HG02943 (cell line): ENCODE measurements at regions not wholly inside any gene's neighbourhood (a gene's known extent, or its start where the extent isn't known, plus 50 kb on each side); places are given as distances from the start of the nearest gene placed in this dataset.
"Not testable (repeated sequence)": the region's sequence is repeated elsewhere in the genome, so short reads cannot be mapped to it uniquely, and the experiment has no call there.

Source experiments
- ATAC-seq: cut with Tn5 transposase; IDR thresholded peaks from one replicate; pipeline ENCODE4 v1.9.1; 2021; ENCODE audit warnings: mild to moderate bottlenecking, low read depth, moderate library complexity; ENCODE audit not compliant: unreplicated experiment

DNA sequence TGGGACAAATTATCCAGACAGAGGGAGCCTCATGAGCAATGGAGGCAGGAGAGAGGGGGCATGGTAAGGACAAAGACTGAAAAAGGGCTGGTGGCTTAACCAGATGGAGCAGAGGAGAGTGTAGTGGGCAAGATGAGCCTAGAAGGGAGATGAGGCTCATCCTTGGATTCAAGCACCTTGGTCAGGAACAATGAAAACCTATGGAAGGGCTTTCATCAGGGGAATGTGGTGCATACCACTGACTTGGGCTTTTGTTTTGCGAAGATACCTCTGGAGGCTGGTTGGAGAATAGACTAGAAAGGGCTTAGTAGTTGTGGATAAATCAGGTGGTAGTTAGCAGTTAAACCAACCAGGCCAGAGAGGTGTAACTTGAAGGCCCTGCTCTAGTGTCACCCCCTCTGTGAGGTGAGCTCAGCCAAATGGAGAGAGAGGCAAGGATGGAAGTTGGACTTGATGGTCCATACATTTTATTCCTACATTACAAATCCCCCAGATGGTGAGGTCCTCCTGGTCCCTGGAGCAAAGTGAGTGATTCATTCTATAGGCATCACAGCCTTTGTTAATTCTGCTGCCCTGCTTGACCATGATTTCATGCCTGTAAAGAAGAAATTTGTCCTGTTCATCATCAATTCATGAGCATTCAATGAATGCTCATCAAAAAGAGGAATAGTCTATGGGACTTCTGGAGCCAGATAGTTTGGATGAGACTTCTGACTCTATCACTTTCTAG is 264.8 kb upstream of the IGFBP7 start:
- ATAC-seq = no peak

DNA sequence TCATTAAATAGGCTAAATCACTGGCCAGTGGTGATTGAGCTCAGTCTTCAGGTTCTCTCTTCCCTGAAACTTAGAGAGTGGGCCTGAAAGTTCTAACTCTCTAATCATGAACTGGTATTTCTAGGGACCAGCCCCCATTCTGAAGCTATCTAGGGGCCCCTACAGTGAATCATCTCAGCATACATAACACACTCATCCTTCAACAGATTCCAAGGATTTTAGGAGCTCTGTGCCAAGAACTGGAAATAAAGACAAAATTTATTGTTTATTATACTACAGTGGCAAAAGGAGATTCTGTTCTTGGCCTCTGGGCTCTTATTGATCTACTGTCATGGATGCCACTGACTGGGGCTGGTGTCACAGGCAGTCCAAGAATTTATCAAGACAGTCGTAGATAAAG is 263.8 kb upstream of the IGFBP7 start:
- no peak for ATAC-seq

- ATAC-seq = no peak
These were observed 261.5 kb upstream of the IGFBP7 start for GRCh38 chr4:57371671-57372070.

- no peak for ATAC-seq
These were observed 260.5 kb upstream of the IGFBP7 start for GRCh38 chr4:57370691-57371090.

DNA sequence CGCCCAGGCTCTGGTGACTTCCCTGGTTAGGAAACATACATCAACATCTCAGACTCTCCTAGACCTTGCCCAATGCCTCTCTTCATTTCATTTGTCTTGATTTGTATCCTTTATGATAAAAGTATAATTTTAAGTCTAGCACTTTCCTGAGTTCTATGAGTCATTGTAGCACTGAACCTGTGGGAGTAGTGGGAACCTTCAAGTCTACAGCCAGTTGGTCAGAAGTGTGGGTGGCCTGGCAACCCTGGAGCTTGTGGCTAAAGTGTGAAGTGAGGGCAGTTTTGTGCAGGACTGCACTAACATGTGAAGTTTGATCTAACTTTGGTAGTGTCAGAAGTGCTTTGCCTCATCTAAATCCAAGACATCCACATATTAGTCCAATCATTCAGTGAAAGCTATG is 259.3 kb upstream of the IGFBP7 start:
- no peak for ATAC-seq

GRCh38 chr4:57364255-57364654 is 254.1 kb upstream of the IGFBP7 start:
- no peak for ATAC-seq

DNA sequence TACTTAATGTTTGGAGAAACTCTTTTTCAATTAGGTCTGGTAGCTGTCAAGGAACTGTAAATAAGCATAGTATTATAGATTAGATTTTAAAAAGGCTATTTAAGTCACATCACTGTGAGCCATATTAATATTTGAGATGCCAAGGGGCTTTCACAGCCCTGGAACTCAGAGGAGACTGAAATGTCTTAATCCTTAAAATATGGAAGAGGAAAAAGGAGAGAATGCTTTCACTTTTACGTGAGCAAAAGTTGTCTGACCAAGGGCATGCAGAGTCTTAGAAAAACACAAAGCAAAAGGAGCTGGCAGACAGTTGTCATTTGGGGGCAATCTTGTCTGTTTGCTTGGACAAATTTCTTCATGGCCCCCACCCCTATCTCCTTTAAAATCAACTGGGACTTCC is 253.2 kb upstream of the IGFBP7 start:
- no peak for ATAC-seq

GRCh38 chr4:57360681-57361080 is 250.5 kb upstream of the IGFBP7 start:
- no peak for ATAC-seq

- no peak for ATAC-seq
These were observed 245.0 kb upstream of the IGFBP7 start for GRCh38 chr4:57355101-57355665.

DNA sequence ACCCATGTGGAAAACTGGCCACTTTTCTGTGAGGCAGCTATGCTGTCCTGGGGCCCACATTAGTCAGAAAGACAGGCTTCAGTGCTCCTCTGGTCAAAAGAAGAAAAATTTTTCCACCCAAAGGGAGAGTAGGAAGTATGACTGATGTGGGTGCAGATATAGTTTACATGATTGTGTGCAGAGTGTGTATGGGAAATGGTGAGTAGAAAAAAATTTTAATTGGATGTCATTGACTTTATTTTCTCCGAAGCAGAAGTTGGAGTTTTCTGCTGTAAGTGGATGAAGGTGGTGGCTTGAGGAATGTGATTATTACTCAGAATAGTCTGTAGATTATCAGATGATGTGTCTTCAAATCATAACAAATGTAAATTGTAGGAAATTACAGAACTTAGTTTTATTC is 241.5 kb upstream of the IGFBP7 start:
- ATAC-seq = no peak

DNA sequence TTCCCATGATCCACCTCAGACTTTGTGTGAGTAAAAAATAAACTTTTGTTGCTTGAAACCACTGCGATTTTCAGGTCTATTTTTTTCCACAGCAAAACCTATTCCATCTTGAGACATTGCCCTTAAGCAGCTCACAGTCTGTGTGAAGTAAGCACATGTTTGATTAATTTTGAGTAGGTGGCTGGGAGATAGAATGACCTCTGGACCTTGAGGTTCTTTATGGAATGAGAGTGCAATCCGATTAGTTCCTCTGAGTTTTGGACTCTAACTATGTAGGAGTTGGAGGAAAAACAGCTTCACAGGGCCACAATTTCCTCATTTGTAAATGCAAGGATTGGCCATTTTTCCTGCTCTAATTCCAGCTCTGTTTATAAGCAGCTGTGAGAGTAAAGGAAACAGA is 234.1 kb upstream of the IGFBP7 start:
- no peak for ATAC-seq

DNA sequence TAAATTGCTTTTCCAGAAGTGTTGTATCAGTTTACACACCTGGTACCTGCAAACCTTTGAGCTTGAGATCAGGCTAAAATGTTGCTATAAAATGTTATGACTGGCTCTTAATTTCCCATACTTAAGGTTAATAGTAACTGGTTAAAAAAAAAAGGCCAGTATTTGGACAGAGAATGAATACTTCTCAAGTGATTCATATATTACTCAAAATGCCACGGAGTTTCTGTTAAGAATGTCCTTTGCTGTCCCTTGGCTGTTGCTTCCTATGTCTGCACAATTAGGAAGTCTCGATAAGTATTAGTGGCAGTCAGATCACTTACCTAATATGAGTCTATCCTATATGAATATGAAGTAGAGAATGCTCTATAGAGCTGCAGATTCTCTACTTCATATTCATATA is 232.2 kb upstream of the IGFBP7 start:
- ATAC-seq = no peak

DNA sequence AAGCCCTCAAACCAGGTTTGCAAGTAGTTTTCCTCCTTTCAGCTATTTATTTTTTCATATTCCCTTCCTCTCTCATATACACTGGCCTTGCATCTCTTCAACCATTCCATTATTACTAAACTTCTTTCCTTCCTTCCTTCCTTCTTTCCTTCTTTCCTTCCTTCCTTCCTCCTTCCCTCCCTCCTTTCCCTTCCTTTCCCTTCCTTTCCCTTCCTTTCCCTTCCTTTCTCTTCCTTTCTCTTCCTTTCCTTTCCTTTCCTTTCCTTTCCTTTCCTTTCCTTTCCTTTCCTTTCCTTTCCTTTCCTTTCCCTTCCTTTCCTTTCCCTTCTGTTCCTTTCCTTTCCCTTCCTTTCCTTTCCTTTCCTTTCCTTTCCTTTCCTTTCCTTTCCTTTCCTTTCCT is 228.7 kb upstream of the IGFBP7 start:
- ATAC-seq = not testable (repeated sequence)

- ATAC-seq = no peak
These were observed 223.5 kb upstream of the IGFBP7 start for GRCh38 chr4:57333684-57334083.

DNA sequence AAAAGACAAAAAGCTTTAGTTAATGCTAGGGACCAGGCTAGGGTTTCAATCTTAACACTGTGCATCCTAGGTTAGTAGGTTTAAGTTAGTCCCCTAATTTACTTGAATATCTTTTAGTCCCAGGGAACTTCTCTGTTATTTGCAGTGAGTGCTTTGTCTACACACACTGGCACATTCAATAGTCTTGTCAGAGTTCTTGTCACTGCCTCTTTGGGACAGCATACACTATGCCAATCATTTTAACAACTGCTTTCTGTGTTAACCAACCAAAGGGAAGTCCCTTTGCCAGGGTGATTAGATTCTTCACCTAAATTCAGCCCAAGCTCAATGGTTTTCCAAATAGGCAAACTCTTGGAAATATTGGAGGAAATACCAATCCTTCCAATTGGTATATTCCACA is 221.8 kb upstream of the IGFBP7 start:
- ATAC-seq = no peak

DNA sequence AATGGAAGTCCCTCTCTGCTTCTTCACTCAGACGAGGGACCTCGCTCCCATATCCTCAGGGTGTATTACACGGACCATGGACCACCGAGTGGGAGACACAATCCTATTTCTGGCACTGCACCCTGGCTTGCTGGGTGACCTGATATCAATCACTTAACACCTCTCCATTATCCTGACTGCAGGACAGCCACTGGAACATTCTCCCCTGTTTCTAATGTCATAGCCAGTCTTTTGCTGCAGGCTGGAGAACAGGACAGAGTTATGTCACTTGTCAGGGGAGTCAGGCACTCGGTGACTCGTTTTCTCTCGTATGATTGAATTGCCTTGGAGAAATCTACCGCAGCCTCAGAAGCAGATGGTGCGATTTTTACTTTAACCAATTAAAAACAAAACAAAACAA is 219.1 kb upstream of the IGFBP7 start:
- no peak for ATAC-seq

DNA sequence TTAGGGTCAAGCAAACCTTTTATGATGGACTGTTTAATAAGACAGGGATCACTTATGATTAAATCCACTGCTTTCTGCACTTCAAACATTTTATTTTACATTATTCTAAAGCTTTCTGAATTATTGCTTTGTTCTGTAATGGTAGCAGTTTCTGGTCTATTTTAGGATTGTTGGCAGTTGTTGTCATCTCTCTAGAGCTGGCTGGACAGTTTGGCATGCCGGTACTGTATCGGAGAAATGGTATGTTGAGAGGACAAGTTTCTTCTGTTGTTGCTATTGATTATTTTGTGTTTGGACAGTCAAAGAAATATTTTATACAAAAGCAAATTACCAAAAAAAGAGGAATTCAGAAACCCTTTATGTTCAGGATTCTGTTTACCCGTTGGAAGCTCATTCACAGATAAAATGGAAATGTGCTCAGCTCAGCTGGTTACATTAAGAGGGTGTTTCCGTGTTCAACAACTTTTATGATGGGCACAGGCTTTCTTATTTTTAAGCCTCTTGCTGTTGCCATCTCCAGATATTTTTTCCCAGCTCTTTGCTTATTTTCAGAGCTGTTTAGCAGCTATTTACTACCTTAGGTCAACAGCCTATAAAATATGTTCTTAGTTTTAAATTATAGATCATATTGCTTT is 214.6 kb upstream of the IGFBP7 start:
- ATAC-seq = no peak

DNA sequence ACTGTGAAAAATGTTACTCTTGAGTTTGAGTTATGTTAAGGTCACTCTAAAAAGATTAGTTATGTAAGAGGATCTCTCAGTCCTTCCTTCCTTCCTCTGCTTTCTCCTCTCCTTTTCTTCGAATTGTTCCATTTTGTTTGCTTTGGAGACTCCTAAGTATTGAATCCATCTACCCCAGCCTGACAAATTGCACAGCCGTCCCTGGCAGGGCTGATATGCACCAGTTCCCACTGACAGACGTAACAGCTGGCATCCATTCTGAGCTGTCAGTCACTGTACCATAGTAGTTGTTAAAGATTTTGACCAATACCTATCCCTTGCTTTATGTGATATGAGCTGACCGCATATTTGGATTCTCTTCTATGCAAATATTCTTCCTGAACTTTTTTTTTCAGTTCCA is 210.7 kb upstream of the IGFBP7 start:
- ATAC-seq = no peak

DNA sequence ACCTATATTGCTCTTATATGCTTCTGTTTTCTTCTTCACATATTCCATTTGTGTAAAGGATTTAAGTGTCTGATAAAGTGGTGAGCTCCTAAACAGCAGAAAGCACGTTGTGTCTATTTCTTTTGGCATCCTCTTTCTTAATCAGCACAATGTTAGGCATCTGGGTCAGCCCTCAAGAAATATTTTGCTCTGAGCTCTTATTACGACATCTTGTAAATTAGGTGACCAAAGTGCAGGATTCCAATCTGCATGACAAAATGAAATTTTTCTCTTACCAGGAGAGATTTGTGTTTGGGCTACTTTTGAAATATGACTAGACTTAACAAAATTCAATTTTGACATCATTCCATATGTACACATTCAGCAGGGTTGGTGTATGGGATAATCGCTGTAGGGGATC is 210.0 kb upstream of the IGFBP7 start:
- no peak for ATAC-seq

DNA sequence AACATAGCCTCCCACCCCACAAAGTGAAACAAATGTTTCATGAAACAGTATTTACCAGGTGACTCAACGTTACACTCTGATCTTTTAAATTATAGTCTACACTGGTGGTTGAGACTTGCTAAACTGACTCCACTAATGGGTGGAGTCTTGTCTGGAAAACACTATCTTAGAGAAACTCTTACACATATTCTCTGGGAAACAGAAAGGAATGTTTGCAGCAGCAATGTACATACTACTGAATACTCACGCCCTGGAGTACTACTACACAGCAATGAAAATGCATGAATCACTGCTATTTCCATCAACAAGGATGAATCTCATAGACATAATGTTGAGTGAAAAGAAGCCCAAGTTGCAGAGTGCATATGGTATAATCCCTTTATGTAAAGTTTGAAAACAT is 208.5 kb upstream of the IGFBP7 start:
- ATAC-seq = no peak

DNA sequence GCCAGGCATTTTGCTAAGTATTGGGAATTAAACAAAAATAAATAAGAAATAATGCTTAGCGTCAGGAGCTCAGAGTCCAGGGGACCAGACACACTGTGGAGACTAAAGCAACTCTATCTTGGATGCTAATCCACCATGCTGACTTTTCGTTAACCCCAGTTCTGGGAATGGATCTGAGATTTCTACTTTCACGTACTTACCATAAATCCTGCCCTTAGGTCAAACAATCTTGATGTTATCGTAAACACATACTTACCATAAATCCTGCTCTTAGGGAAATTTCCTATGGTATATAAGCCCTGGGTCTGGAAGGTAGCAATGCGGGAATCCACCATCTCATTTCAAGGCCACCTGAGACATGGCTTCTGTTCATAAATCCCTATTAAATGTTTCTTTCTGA is 204.5 kb upstream of the IGFBP7 start:
- no peak for ATAC-seq

- no peak for ATAC-seq
These were observed 202.1 kb upstream of the IGFBP7 start for GRCh38 chr4:57312296-57312695.
